BJ (cell line): ENCODE measurements at regions not wholly inside any gene's neighbourhood (a gene's known extent, or its start where the extent isn't known, plus 50 kb on each side); places are given as distances from the start of the nearest gene placed in this dataset.

Source experiments
- CTCF ChIA-PET: fragments of 350-600 bp; formaldehyde crosslinking; extraction: SDS; loops from one replicate; lab custom pipeline; 2021; ENCODE audit warnings: antibody characterized with exemption, inconsistent platforms; lab: Yijun Ruan, JAX
- POLR2A ChIA-PET: fragments of 300-600 bp; sonication (Branson Sonifier 250); formaldehyde crosslinking; extraction: SDS; loops from one replicate; lab custom pipeline; 2021; ENCODE audit warnings: antibody characterized with exemption; lab: Charles Lee
- DNase-seq: peaks from one replicate; pipeline ENCODE4 v3.0.0-alpha.2; 2011; ENCODE audit warnings: low read depth
- H3K27me3 ChIP-seq: 2 replicates; pipeline ENCODE4 v1.6.0; 2011; ENCODE audit warnings: low read length; ENCODE audit not compliant: control insufficient read depth, insufficient read depth
- H3K36me3 ChIP-seq: 2 replicates; pipeline ENCODE4 v1.5.1; 2011; ENCODE audit warnings: low read length; ENCODE audit not compliant: control insufficient read depth, insufficient read depth
- H3K4me3 ChIP-seq: 2 replicates; pipeline ENCODE4 v1.5.1; 2011; ENCODE audit warnings: low read depth, mild to moderate bottlenecking, control low read depth, low read length
- TF ChIP-seq, protein P1 (sequence below): IDR thresholded peaks from 2 replicates; pipeline ENCODE4 v1.5.1; 2011; ENCODE audit warnings: low read depth, mild to moderate bottlenecking, control low read depth, inconsistent platforms, low read length, moderate library complexity; ENCODE audit not compliant: insufficient read depth

DNA sequence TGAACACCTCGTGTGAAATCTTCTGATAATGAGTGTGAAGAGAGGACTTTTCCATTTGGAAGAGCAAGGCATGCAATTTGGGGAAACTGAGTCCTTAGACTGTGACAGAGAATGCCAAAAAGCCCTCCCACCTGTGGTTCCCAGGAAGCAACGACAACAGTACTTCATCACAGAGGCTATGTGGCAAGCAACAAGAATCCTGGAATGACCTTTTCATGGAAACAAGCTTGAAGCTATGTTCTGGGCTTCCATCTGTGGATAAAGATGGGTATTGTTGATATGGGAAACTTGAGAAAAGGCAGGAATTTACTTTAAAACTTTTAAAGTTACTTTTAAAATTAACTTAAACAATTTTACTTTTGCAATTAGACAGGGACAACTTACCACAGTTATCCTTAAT, 131.2 kb upstream of the ANKH start:
- no peak overlapping the region for H3K4me3 ChIP-seq
- POLR2A ChIA-PET, result no interaction called here
- CTCF ChIA-PET, result interaction anchor here (0.9 to 5.5 kb wide), 24 partner anchors 11 to 320 kb away, joined by 3 to 92 read pairs (median 6); no protein-coding TSS in a partner anchor
- no peaks in the 10 kb centered on the region for H3K36me3 ChIP-seq
- DNase-seq, result no peak
- TF ChIP-seq, protein P1, sequence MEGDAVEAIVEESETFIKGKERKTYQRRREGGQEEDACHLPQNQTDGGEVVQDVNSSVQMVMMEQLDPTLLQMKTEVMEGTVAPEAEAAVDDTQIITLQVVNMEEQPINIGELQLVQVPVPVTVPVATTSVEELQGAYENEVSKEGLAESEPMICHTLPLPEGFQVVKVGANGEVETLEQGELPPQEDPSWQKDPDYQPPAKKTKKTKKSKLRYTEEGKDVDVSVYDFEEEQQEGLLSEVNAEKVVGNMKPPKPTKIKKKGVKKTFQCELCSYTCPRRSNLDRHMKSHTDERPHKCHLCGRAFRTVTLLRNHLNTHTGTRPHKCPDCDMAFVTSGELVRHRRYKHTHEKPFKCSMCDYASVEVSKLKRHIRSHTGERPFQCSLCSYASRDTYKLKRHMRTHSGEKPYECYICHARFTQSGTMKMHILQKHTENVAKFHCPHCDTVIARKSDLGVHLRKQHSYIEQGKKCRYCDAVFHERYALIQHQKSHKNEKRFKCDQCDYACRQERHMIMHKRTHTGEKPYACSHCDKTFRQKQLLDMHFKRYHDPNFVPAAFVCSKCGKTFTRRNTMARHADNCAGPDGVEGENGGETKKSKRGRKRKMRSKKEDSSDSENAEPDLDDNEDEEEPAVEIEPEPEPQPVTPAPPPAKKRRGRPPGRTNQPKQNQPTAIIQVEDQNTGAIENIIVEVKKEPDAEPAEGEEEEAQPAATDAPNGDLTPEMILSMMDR, result no peak
- peaks cover 11% of the 10 kb centered on the region for H3K27me3 ChIP-seq

DNA sequence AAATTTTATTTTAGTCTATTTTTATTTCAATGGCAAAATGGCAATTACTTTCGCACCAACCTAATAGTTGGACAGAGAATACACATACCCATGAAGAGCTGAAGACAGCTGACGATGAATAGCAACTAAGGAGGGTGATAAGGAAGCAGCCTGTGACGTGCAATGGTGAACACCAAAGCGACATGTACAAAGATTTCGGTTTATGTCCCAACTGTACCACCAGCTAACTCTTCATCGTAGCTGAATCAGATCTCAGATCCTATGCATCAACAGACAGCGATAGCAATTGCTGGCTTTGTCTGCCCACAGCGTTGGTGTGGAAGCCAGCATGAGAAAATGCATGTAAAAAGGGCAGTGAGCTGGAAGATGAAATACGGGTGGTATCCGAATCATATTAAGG, 130.6 kb upstream of the ANKH start:
- no peak overlapping the region for H3K4me3 ChIP-seq
- peaks cover 12% of the 10 kb centered on the region for H3K27me3 ChIP-seq
- DNase-seq, result no peak
- TF ChIP-seq, protein P1, result no peak
- H3K36me3 ChIP-seq, result no peaks in the 10 kb centered on the region
- CTCF ChIA-PET, result interaction anchor here (0.9 to 5.5 kb wide), 15 partner anchors 10 to 319 kb away, joined by 3 to 92 read pairs (median 6); no protein-coding TSS in a partner anchor
- POLR2A ChIA-PET, result no interaction called here

DNA sequence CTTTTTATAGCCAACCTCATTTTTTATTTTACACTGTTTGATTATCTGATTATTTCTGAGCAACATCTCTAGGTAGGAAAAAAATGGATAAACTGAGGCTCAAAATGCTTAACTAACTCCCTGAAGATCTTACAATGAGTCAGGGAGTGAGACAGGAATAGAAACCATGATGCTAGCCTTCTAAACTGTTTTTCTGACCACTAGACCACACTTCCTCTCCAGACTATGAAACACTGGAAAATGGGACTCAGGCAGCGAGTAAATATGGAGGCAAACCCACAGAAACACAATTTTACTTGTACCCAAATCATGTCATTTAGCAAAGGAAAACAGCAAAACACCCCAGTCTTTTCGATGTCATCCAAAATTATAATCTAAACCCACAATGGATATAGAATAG, 129.9 kb upstream of the ANKH start:
- TF ChIP-seq, protein P1, result no peak
- DNase-seq, result no peak
- H3K36me3 ChIP-seq, result no peaks in the 10 kb centered on the region
- CTCF ChIA-PET, result interaction anchor here (2.0 to 5.5 kb wide), 2 partner anchors 276 to 316 kb away, joined by 5 to 92 read pairs; no protein-coding TSS in a partner anchor
- POLR2A ChIA-PET, result no interaction called here
- H3K4me3 ChIP-seq, result no peak overlapping the region
- H3K27me3 ChIP-seq, result peaks cover 12% of the 10 kb centered on the region

DNA sequence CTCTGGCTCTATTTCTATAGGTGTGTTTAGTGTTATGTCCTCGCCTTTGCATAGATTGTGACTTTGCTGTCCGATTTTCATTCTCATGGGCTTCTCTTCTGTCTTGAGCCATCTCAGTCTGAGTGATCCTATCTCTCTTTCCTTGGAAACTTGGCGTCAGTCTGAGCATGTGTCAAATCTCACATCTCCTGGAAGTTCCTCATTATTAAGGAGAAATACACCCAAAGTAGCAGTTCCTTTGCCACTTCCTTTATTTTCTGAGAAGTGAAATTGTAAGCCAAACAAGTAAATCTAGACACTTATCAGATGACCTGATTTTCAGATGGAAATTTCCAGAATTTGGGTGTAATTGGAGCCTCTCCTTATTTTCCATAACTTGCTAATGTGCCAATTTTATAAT, 126.9 kb upstream of the ANKH start:
- Histone ChIP-seq H3K27me3 (peaks cover 12% of the 10 kb centered on the region), H3K36me3 (no peaks in the 10 kb centered on the region), H3K4me3 (no peak overlapping the region)
- DNase-seq, result no peak
- CTCF ChIA-PET, result interaction anchor here (1.8 kb wide), 1 partner anchor 271 kb away, joined by 9 read pairs; no protein-coding TSS in a partner anchor
- TF ChIP-seq, protein P1, result no peak
- POLR2A ChIA-PET, result no interaction called here

DNA sequence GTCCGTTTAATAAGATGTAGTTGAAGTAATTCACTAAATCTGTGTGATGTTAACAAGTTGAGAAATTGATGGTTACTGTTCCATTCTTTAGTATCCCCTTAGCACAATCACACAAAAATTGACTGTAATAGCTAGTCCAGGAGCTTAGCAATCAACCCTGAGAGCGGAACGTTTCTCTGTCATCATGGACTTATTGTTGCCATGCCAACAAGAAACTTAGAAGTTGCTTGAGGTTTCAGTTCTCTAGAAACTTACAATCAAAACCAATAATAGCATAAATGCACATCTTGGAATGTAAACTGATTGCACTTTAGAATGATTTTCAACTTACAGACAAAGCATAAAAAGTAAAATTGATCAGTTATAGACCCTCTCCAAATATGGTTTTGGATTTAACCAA, 125.4 kb upstream of the ANKH start:
- CTCF ChIA-PET, result no interaction called here
- DNase-seq, result no peak
- TF ChIP-seq, protein P1, result no peak
- no peak overlapping the region for H3K4me3 ChIP-seq
- no peaks in the 10 kb centered on the region for H3K36me3 ChIP-seq
- POLR2A ChIA-PET, result no interaction called here
- H3K27me3 ChIP-seq, result peaks cover 11% of the 10 kb centered on the region
